ENCODE measurements at regions not wholly inside any gene's neighbourhood (a gene's known extent, or its start where the extent isn't known, plus 50 kb on each side); places are given as distances from the start of the nearest gene placed in this dataset.

GRCh38 chr5:51991940-51992339 lies 608.7 kb downstream of the ISL1 start:
- TF ChIP-seq CTCF (IDR thresholded peaks at IDR 0.05): no peak
- TF ChIP-seq POLR2AphosphoS5 (IDR thresholded peaks at IDR 0.05; ENCODE audit: insufficient read depth in 1 of 2, low read depth in 1 of 2): no peak

Measured in vagina (tissue), 2 donors.